Upper lobe of left lung (tissue), 4 donors: ENCODE measurements at regions not wholly inside any gene's neighbourhood (a gene's known extent, or its start where the extent isn't known, plus 50 kb on each side); places are given as distances from the start of the nearest gene placed in this dataset.

ENCODE experiments used
- CTCF ChIP-seq, 6 experiments: fragments of 450-650 bp in 4 of 6; fragments of 200-600 bp in 2 of 6; sonication (generic) in 2 of 6; IDR thresholded peaks; one replicate each; pipeline ENCODE4 v1.5.1; 2016 to 2019; ENCODE audit warnings: antibody characterized with exemption in 6 of 6
- POLR2A ChIP-seq, 4 donors: fragments of 450-650 bp; IDR thresholded peaks; one replicate each; pipeline ENCODE4 v1.5.1; 2016 to 2017; ENCODE audit warnings: antibody characterized with exemption in 4 of 4, mild to moderate bottlenecking in 2 of 4

GRCh38 chr1:208540724-208541123, 296.5 kb upstream of the PLXNA2 start:
- TF ChIP-seq CTCF (IDR thresholded peaks at IDR 0.05): no peak
- no peak for TF ChIP-seq POLR2A (IDR thresholded peaks at IDR 0.05)
